Esophagus muscularis mucosa (tissue), 4 donors: ENCODE measurements at regions not wholly inside any gene's neighbourhood (a gene's known extent, or its start where the extent isn't known, plus 50 kb on each side); places are given as distances from the start of the nearest gene placed in this dataset.
"Not testable (repeated sequence)": the region's sequence is repeated elsewhere in the genome, so short reads cannot be mapped to it uniquely, and the experiment has no call there.

Experiments
- DNase-seq: peaks from one replicate; pipeline ENCODE4 v3.0.0-alpha.2; 2017; ENCODE audit errors: extremely low spot score
- H3K27ac ChIP-seq, 4 donors: fragments of 200-600 bp; sonication (generic); replicated peaks in 1 of 4; 1 replicate in 3 of 4; 2 replicates in 1 of 4; pipeline ENCODE4 v1.5.1; 2016 to 2019; ENCODE audit warnings: mild to moderate bottlenecking in 1 of 4
- H3K27me3 ChIP-seq, 4 donors: fragments of 200-600 bp; sonication (generic); one replicate each; pipeline versions ENCODE4 v1.5.1 to v1.6.0; 2016 to 2019
- H3K36me3 ChIP-seq, 4 donors: fragments of 200-600 bp; sonication (generic); one replicate each; pipeline ENCODE4 v1.5.1; 2016 to 2019
- H3K4me1 ChIP-seq, 4 donors: fragments of 200-600 bp; sonication (generic); one replicate each; pipeline ENCODE4 v1.5.1; 2016 to 2019
- H3K4me3 ChIP-seq, 4 donors: fragments of 200-600 bp; sonication (generic); 1 replicate in 2 of 4; 2 replicates in 2 of 4; pipeline ENCODE4 v1.5.1; 2016 to 2019; ENCODE audit warnings: mild to moderate bottlenecking in 4 of 4, moderate library complexity in 1 of 4
- H3K9me3 ChIP-seq, 4 donors: fragments of 200-600 bp; sonication (generic); 1 replicate in 3 of 4; 2 replicates in 1 of 4; pipeline ENCODE4 v1.5.1; 2016 to 2019
- CTCF ChIP-seq, 3 experiments: fragments of 200-600 bp in 2 of 3; fragments of 450-650 bp in 1 of 3; sonication (generic) in 2 of 3; IDR thresholded peaks; one replicate each; pipeline ENCODE4 v1.5.1; 2017 to 2019; ENCODE audit warnings: antibody characterized with exemption in 3 of 3, mild to moderate bottlenecking in 2 of 3, moderate library complexity in 1 of 3
- EP300 ChIP-seq: sonication (generic); formaldehyde crosslinking; IDR thresholded peaks from one replicate; pipeline ENCODE4 v1.6.1; 2017; ENCODE audit warnings: antibody characterized with exemption
- POLR2A ChIP-seq: fragments of 450-650 bp; IDR thresholded peaks from one replicate; pipeline ENCODE4 v1.6.1; 2017; ENCODE audit warnings: antibody characterized with exemption, moderate library complexity, mild to moderate bottlenecking, low read depth
- POLR2AphosphoS5 ChIP-seq, 2 donors: sonication (generic); formaldehyde crosslinking; IDR thresholded peaks; one replicate each; pipeline ENCODE4 v1.6.1; 2017; ENCODE audit warnings: antibody characterized with exemption in 2 of 2
- WGBS: methylation state at CpG from one replicate; pipeline ENCODE4 v1.1.5; 2018; 5-methylcytosine and 5-hydroxymethylcytosine counted together
- intact Hi-C: fragments of 100-400 bp; cut with DNase I; formaldehyde crosslinking; loops from one replicate; pipeline ENCODE4 v1.15.1; 2023

GRCh38 chr7:46091071-46091470 is 170.0 kb upstream of the IGFBP3 start:
- WGBS: 53% methylated on average over 1 of the region's 1 CpG
- no peak for TF ChIP-seq CTCF (IDR thresholded peaks at IDR 0.05)
- TF ChIP-seq EP300: no peak
- TF ChIP-seq POLR2AphosphoS5 (IDR thresholded peaks at IDR 0.05): no peak
- TF ChIP-seq POLR2A: no peak
- intact Hi-C loops: no loop called here

GRCh38 chr7:46089281-46089680 is 168.2 kb upstream of the IGFBP3 start:
- TF ChIP-seq CTCF (IDR thresholded peaks at IDR 0.05) (no peak), POLR2A (no peak), EP300 (no peak), POLR2AphosphoS5 (IDR thresholded peaks at IDR 0.05) (no peak)
- no peak for DNase-seq
- H3K36me3 ChIP-seq: no peaks in the 10 kb centered on the region
- no peak overlapping the region for H3K4me3 ChIP-seq
- no peaks in the 10 kb centered on the region for H3K9me3 ChIP-seq
- WGBS: 97% methylated on average over 1 of the region's 1 CpG
- H3K4me1 ChIP-seq: no peaks in the 10 kb centered on the region
- H3K27me3 ChIP-seq: no peaks in the 10 kb centered on the region
- no peak overlapping the region for H3K27ac ChIP-seq
- intact Hi-C loops: no loop called here

More at GRCh38 chr7:46091071-46091470, 170.0 kb upstream of the IGFBP3 start:
- Histone ChIP-seq H3K27ac (no peak overlapping the region), H3K36me3 (no peaks in the 10 kb centered on the region), H3K9me3 (no peaks in the 10 kb centered on the region), H3K4me1 (no peaks in the 10 kb centered on the region), H3K27me3 (no peaks in the 10 kb centered on the region), H3K4me3 (no peak overlapping the region)
- no peak for DNase-seq

GRCh38 chr7:46088486-46088885 is 167.4 kb upstream of the IGFBP3 start:
- H3K9me3 ChIP-seq, H3K27ac ChIP-seq, H3K36me3 ChIP-seq, H3K4me1 ChIP-seq, H3K27me3 ChIP-seq, intact Hi-C loops, H3K4me3 ChIP-seq, DNase-seq: not testable (repeated sequence)
- WGBS: 100% methylated on average over 2 of the region's 2 CpGs

- Histone ChIP-seq H3K36me3 (no peaks in the 10 kb centered on the region), H3K9me3 (no peaks in the 10 kb centered on the region), H3K27ac (no peak overlapping the region), H3K4me1 (no peaks in the 10 kb centered on the region), H3K27me3 (no peaks in the 10 kb centered on the region), H3K4me3 (no peak overlapping the region)
- TF ChIP-seq EP300 (no peak), POLR2AphosphoS5 (IDR thresholded peaks at IDR 0.05) (no peak), POLR2A (no peak), CTCF (IDR thresholded peaks at IDR 0.05) (no peak)
- 83% methylated on average over 4 of the region's 4 CpGs for WGBS
- no peak for DNase-seq
- intact Hi-C loops: no loop called here
Observed at GRCh38 chr7:46080595-46081159, 159.6 kb upstream of the IGFBP3 start.

GRCh38 chr7:46079421-46079820 is 158.3 kb upstream of the IGFBP3 start:
- intact Hi-C loops: no loop called here
- WGBS: 92% methylated on average over 2 of the region's 2 CpGs
- Histone ChIP-seq H3K36me3 (no peaks in the 10 kb centered on the region), H3K27ac (no peak overlapping the region), H3K4me3 (no peak overlapping the region), H3K27me3 (no peaks in the 10 kb centered on the region), H3K9me3 (no peaks in the 10 kb centered on the region), H3K4me1 (no peaks in the 10 kb centered on the region)
- TF ChIP-seq CTCF (IDR thresholded peaks at IDR 0.05): no peak
- no peak for TF ChIP-seq EP300
- no peak for TF ChIP-seq POLR2A
- TF ChIP-seq POLR2AphosphoS5 (IDR thresholded peaks at IDR 0.05): no peak
- DNase-seq: no peak
